H1 (cell line): ENCODE measurements at regions not wholly inside any gene's neighbourhood (a gene's known extent, or its start where the extent isn't known, plus 50 kb on each side); places are given as distances from the start of the nearest gene placed in this dataset.
A peak's percentile ranks its signal among the peaks of the same experiment; 100 is the strongest.

ENCODE experiments used
- CTCF ChIA-PET: fragments of 300-600 bp; sonication (Branson Sonifier 250); formaldehyde crosslinking; loops from one replicate; lab custom pipeline; 2021; ENCODE audit not compliant: partially characterized antibody; lab: Charles Lee
- POLR2A ChIA-PET: fragments of 300-600 bp; sonication (Branson Sonifier 250); formaldehyde crosslinking; loops from one replicate; lab custom pipeline; 2021; ENCODE audit warnings: inconsistent platforms; ENCODE audit not compliant: partially characterized antibody; lab: Charles Lee
- DNase-seq, 2 experiments: peaks; one replicate each; pipeline versions ENCODE4 v3.0.0 to v3.0.0-alpha.2; 2010 to 2022; ENCODE audit warnings: low spot score in 2 of 2, low read depth in 1 of 2, mixed read lengths in 1 of 2
- FAIRE-seq: peaks from 2 replicates; lab custom pipeline; 2011; peaks lifted over from hg19 to GRCh38; lab: Jason Lieb, UNC
- H2AFZ ChIP-seq: 2 replicates; pipeline ENCODE4 v1.8.1; 2012; ENCODE audit warnings: low read length, inconsistent platforms
- H2AK5ac ChIP-seq: 2 replicates; pipeline ENCODE4 v1.6.1; 2013; ENCODE audit warnings: low read depth, low read length
- H2BK120ac ChIP-seq: replicated peaks from 2 replicates; pipeline ENCODE3; 2013; ENCODE audit warnings: low read depth, low read length, inconsistent platforms
- H2BK12ac ChIP-seq: 2 replicates; pipeline ENCODE4 v1.6.1; 2013; ENCODE audit warnings: low read depth, low read length
- H2BK15ac ChIP-seq: 2 replicates; pipeline ENCODE4 v1.6.1; 2013; ENCODE audit warnings: low read length
- H2BK20ac ChIP-seq: 2 replicates; pipeline ENCODE4 v1.6.1; 2013; ENCODE audit warnings: low read length
- H2BK5ac ChIP-seq: 2 replicates; pipeline ENCODE4 v1.6.1; 2013; ENCODE audit warnings: low read depth, low read length
- H3K14ac ChIP-seq: 2 replicates; pipeline ENCODE4 v1.6.1; 2013; ENCODE audit warnings: inconsistent platforms; ENCODE audit not compliant: insufficient read length
- H3K18ac ChIP-seq: 2 replicates; pipeline ENCODE4 v1.6.1; 2013; ENCODE audit warnings: low read length; ENCODE audit errors: extremely low read depth
- H3K23ac ChIP-seq: 2 replicates; pipeline ENCODE4 v1.6.1; 2013; ENCODE audit warnings: inconsistent platforms; ENCODE audit not compliant: insufficient read length
- H3K23me2 ChIP-seq: 2 replicates; pipeline ENCODE4 v1.6.1; 2013; ENCODE audit warnings: low read depth, low read length
- H3K27ac ChIP-seq: 2 replicates; pipeline ENCODE4 v1.6.1; 2011; ENCODE audit warnings: low read depth, low read length, inconsistent platforms
- H3K27me3 ChIP-seq, 4 experiments: replicated peaks in 1 of 4; 1 replicate in 1 of 4; 2 replicates in 3 of 4; pipeline versions ENCODE4 v1.6.1 to v1.8.1; 2011 to 2013; ENCODE audit warnings: low read length in 3 of 4, mild to moderate bottlenecking in 3 of 4, inconsistent platforms in 2 of 4, mixed read lengths in 2 of 4, moderate library complexity in 1 of 4; ENCODE audit not compliant: control insufficient read depth in 3 of 4, insufficient read depth in 3 of 4; ENCODE audit errors: extremely low read depth in 1 of 4
- H3K36me3 ChIP-seq, 4 experiments: 2 replicates each; pipeline versions ENCODE4 v1.6.1 to v1.8.1; 2011 to 2013; ENCODE audit warnings: mild to moderate bottlenecking in 4 of 4, low read length in 3 of 4, moderate library complexity in 2 of 4, control low read depth in 1 of 4, inconsistent platforms in 1 of 4; ENCODE audit not compliant: insufficient read depth in 4 of 4, control insufficient read depth in 2 of 4
- H3K4ac ChIP-seq: replicated peaks from 2 replicates; pipeline ENCODE3; 2013; ENCODE audit warnings: low read length, low read depth, mixed read lengths, inconsistent platforms; ENCODE audit not compliant: insufficient read length
- H3K4me1 ChIP-seq, 4 experiments: replicated peaks in 1 of 4; 1 replicate in 1 of 4; 2 replicates in 3 of 4; pipeline versions ENCODE4 v1.6.1 to v1.8.1; 2011 to 2013; ENCODE audit warnings: low read length in 3 of 4, inconsistent platforms in 2 of 4, mixed read lengths in 1 of 4; ENCODE audit not compliant: insufficient read depth in 4 of 4, control insufficient read depth in 3 of 4
- H3K4me2 ChIP-seq, 2 experiments: 2 replicates each; pipeline versions ENCODE4 v1.6.1 to v1.8.1; 2011 to 2013; ENCODE audit warnings: low read depth in 2 of 2, low read length in 2 of 2, control low read depth in 1 of 2, inconsistent platforms in 1 of 2, mild to moderate bottlenecking in 1 of 2; ENCODE audit not compliant: insufficient read depth in 1 of 2
- H3K4me3 ChIP-seq, 4 experiments: fragments of 200-600, 300-600 bp in 1 of 4; sonication (generic), shearing (Covaris generic), sonication (Bioruptor Twin) in 1 of 4; 2 replicates each; pipeline versions ENCODE4 v1.5.1 to v1.8.1; 2011 to 2016; ENCODE audit warnings: low read length in 4 of 4, low read depth in 3 of 4, control low read depth in 2 of 4, inconsistent platforms in 2 of 4, mild to moderate bottlenecking in 2 of 4, mixed read lengths in 1 of 4, moderate library complexity in 1 of 4; ENCODE audit not compliant: insufficient read depth in 2 of 4; ENCODE audit errors: extremely low read depth in 1 of 4
- H3K56ac ChIP-seq: replicated peaks from 2 replicates; pipeline ENCODE3; 2013; ENCODE audit warnings: low read depth, mild to moderate bottlenecking, mixed read lengths, low read length, inconsistent platforms; ENCODE audit not compliant: insufficient read length
- H3K79me1 ChIP-seq: 2 replicates; pipeline ENCODE4 v1.6.1; 2013; ENCODE audit warnings: low read depth, low read length, control low read depth
- H3K79me2 ChIP-seq, 2 experiments: 2 replicates each; pipeline versions ENCODE4 v1.6.1 to v1.8.1; 2012 to 2013; ENCODE audit warnings: low read length in 2 of 2, mild to moderate bottlenecking in 2 of 2, inconsistent platforms in 1 of 2; ENCODE audit not compliant: insufficient read depth in 2 of 2, control insufficient read depth in 1 of 2
- H3K9ac ChIP-seq, 4 experiments: replicated peaks in 1 of 4; 1 replicate in 1 of 4; 2 replicates in 3 of 4; pipeline versions ENCODE4 v1.6.1 to v1.8.1; 2011 to 2013; ENCODE audit warnings: low read depth in 3 of 4, low read length in 3 of 4, control low read depth in 2 of 4, mild to moderate bottlenecking in 2 of 4, moderate library complexity in 2 of 4, inconsistent platforms in 1 of 4; ENCODE audit errors: extremely low read depth in 1 of 4
- H3K9me3 ChIP-seq, 2 experiments: 2 replicates each; pipeline versions ENCODE4 v1.6.1 to v1.8.1; 2012 to 2013; ENCODE audit warnings: mild to moderate bottlenecking in 2 of 2, moderate library complexity in 2 of 2, control low read depth in 1 of 2, inconsistent platforms in 1 of 2, low read depth in 1 of 2, low read length in 1 of 2, mixed read lengths in 1 of 2; ENCODE audit not compliant: insufficient read depth in 2 of 2
- H4K20me1 ChIP-seq, 2 experiments: replicated peaks in 1 of 2; 2 replicates each; pipeline versions ENCODE3 to v1.8.1; 2011 to 2013; ENCODE audit warnings: inconsistent platforms in 2 of 2, low read length in 2 of 2, mild to moderate bottlenecking in 1 of 2; ENCODE audit not compliant: insufficient read depth in 2 of 2, control insufficient read depth in 1 of 2
- H4K5ac ChIP-seq: 2 replicates; pipeline ENCODE4 v1.6.1; 2013; ENCODE audit warnings: low read length, low read depth, mixed read lengths, inconsistent platforms; ENCODE audit not compliant: insufficient read length
- H4K8ac ChIP-seq: 2 replicates; pipeline ENCODE4 v1.8.0; 2013; ENCODE audit warnings: mild to moderate bottlenecking, moderate library complexity, low read length, inconsistent platforms; ENCODE audit not compliant: insufficient read depth; ENCODE audit errors: extremely low read depth
- H4K91ac ChIP-seq: replicated peaks from 2 replicates; pipeline ENCODE3; 2013; ENCODE audit warnings: low read length, mixed read lengths, inconsistent platforms; ENCODE audit not compliant: insufficient read length
- CBX8 ChIP-seq: fragments of 300-800, 300-1000 bp; sonication (generic); IDR thresholded peaks from 2 replicates; pipeline ENCODE4 v1.7.1; 2016; ENCODE audit warnings: low read depth, low read length, borderline replicate concordance
- EGR1 ChIP-seq: IDR thresholded peaks from 2 replicates; pipeline ENCODE4 v1.6.1; 2011; ENCODE audit warnings: low read depth, low read length, borderline replicate concordance
- JUN ChIP-seq: IDR thresholded peaks from 2 replicates; pipeline ENCODE4 v1.6.1; 2011; ENCODE audit warnings: low read depth, mild to moderate bottlenecking, improper control_type of control experiment, low read length
- NANOG ChIP-seq: IDR thresholded peaks from 2 replicates; pipeline ENCODE4 v1.6.1; 2011; ENCODE audit warnings: low read length, low read depth, mild to moderate bottlenecking, inconsistent platforms; ENCODE audit not compliant: insufficient read depth, poor library complexity, severe bottlenecking
- PHF8 ChIP-seq: fragments of 200-600 bp; sonication (generic); conservative IDR thresholded peaks from 2 replicates; pipeline ENCODE4 v1.7.1; 2012; ENCODE audit warnings: low read depth, mild to moderate bottlenecking, inconsistent platforms, low read length, moderate library complexity
- RFX5 ChIP-seq: IDR thresholded peaks from 2 replicates; pipeline ENCODE4 v1.6.1; 2011; ENCODE audit warnings: low read depth, low read length, improper control_type of control experiment, borderline replicate concordance
- RNF2 ChIP-seq: fragments of 200-900, 300-1000 bp; sonication (generic); IDR thresholded peaks from 2 replicates; pipeline ENCODE4 v1.7.1; 2016; ENCODE audit warnings: borderline replicate concordance, low read depth, mild to moderate bottlenecking, antibody characterized with exemption, low read length; ENCODE audit not compliant: poor library complexity, severe bottlenecking; ENCODE audit errors: missing control alignments
- SAP30 ChIP-seq: fragments of 300-600 bp; sonication (generic); IDR thresholded peaks from 2 replicates; pipeline ENCODE4 v1.7.1; 2012; ENCODE audit warnings: low read length, moderate library complexity, mild to moderate bottlenecking, inconsistent platforms; ENCODE audit not compliant: insufficient read depth, insufficient replicate concordance
- WGBS, 2 experiments: shearing (Covaris generic) in 1 of 2; methylation state at CpG; one replicate each; pipeline versions ENCODE4 v1.1.6 to v1.1.7; 2013 to 2015; ENCODE audit warnings: low lambda C conversion rate in 2 of 2, mixed read lengths in 2 of 2, inconsistent platforms in 1 of 2, low coverage in 1 of 2, missing lambda C conversion rate in 1 of 2; ENCODE audit not compliant: insufficient replicate concordance in 2 of 2, insufficient coverage in 1 of 2, insufficient read length in 1 of 2; ENCODE audit errors: extremely low coverage in 1 of 2, missing lambda C conversion rate in 1 of 2; 5-methylcytosine and 5-hydroxymethylcytosine counted together

- Histone ChIP-seq H4K5ac (no peak overlapping the region), H3K9me3 (no peaks in the 10 kb centered on the region), H3K4me1 (peaks cover 1 to 14% (median 7%) of the 10 kb centered on the region in 4 experiments; a peak in 6 of 7 replicates), H3K4ac (no peak overlapping the region), H3K4me3 (no peak overlapping the region), H2BK5ac (no peak overlapping the region), H3K27me3 (peaks cover 0 to 6% (median 1%) of the 10 kb centered on the region in 4 experiments; a peak in 1 of 7 replicates), H3K36me3 (no peaks in the 10 kb centered on the region), H3K79me1 (no peaks in the 10 kb centered on the region; the same call in 1 of the 2 replicates), H3K23me2 (no peaks in the 10 kb centered on the region), H4K91ac (no peak overlapping the region), H4K20me1 (no peaks in the 10 kb centered on the region), H2BK12ac (no peak overlapping the region), H3K4me2 (peak overlapping the region; percentile 31 to 43; a peak in 2 of 4 replicates), H2BK120ac (no peak overlapping the region), H2BK20ac (no peak overlapping the region), H3K56ac (no peak overlapping the region), H3K18ac (no peak overlapping the region), H3K27ac (no peak overlapping the region), H3K9ac (no peak overlapping the region), H2AK5ac (no peak overlapping the region), H4K8ac (no peak overlapping the region), H3K79me2 (no peaks in the 10 kb centered on the region), H3K14ac (no peak overlapping the region), H3K23ac (no peak overlapping the region), H2AFZ (no peak overlapping the region), H2BK15ac (no peak overlapping the region)
- 38% methylated on average over 8 of the region's 8 CpGs; no CpG with 5 or more reads in 1 of the 2 experiments for WGBS, 2 experiments
- CTCF ChIA-PET = interaction anchor here (0.9 to 1.1 kb wide), 2 partner anchors 43 to 193 kb away, joined by 3 read pairs; no protein-coding TSS in a partner anchor
- POLR2A ChIA-PET = no interaction called here
- FAIRE-seq (no peak), DNase-seq (no peak)
- no peak for TF ChIP-seq RFX5
- TF ChIP-seq RNF2 = no peak
- no peak for TF ChIP-seq JUN
- no peak for TF ChIP-seq SAP30
- no peak for TF ChIP-seq PHF8
- TF ChIP-seq NANOG = no peak
- no peak for TF ChIP-seq CBX8
- no peak for TF ChIP-seq EGR1
Measured at GRCh38 chr3:43921056-43921648, 230.4 kb downstream of the ABHD5 start.
